Choroid plexus epithelial cell (primary cell): ENCODE measurements at regions not wholly inside any gene's neighbourhood (a gene's known extent, or its start where the extent isn't known, plus 50 kb on each side); places are given as distances from the start of the nearest gene placed in this dataset.
"Not testable (repeated sequence)": the region's sequence is repeated elsewhere in the genome, so short reads cannot be mapped to it uniquely, and the experiment has no call there.

Experiments
- DNase-seq: peaks from one replicate; pipeline ENCODE4 v3.0.0-alpha.2; 2010; ENCODE audit warnings: low read depth
- H3K4me3 ChIP-seq: 2 replicates; pipeline ENCODE4 v1.5.1; 2011; ENCODE audit warnings: low read depth, mild to moderate bottlenecking, control low read depth, low read length, moderate library complexity
- TF ChIP-seq, protein P1 (sequence below): conservative IDR thresholded peaks from 2 replicates; pipeline ENCODE4 v1.5.1; 2011; ENCODE audit warnings: low read depth, mild to moderate bottlenecking, control low read depth, inconsistent platforms, low read length, moderate library complexity

DNA sequence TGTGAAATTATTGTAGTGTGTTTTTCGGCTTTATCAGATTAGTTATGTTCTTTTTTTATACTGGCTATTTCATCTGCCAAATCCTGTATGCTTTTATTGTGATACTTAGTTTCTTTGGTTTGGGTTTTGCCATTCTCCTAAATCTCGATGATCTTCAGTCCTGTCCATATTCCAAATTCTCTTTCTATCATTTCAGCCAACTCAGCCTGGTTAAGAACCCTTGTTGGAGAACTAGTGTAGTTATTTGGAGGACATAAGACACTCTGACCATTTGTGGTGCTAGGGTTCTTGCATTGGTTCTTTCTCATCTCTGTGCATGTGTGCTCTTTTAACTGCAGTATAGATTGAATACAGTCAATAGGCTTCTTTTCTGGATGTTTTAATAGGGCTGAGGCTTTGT is 187.0 kb upstream of the CCNH start:
- no peak overlapping the region for H3K4me3 ChIP-seq
- DNase-seq = no peak
- TF ChIP-seq, protein P1, sequence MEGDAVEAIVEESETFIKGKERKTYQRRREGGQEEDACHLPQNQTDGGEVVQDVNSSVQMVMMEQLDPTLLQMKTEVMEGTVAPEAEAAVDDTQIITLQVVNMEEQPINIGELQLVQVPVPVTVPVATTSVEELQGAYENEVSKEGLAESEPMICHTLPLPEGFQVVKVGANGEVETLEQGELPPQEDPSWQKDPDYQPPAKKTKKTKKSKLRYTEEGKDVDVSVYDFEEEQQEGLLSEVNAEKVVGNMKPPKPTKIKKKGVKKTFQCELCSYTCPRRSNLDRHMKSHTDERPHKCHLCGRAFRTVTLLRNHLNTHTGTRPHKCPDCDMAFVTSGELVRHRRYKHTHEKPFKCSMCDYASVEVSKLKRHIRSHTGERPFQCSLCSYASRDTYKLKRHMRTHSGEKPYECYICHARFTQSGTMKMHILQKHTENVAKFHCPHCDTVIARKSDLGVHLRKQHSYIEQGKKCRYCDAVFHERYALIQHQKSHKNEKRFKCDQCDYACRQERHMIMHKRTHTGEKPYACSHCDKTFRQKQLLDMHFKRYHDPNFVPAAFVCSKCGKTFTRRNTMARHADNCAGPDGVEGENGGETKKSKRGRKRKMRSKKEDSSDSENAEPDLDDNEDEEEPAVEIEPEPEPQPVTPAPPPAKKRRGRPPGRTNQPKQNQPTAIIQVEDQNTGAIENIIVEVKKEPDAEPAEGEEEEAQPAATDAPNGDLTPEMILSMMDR = no peak

DNA sequence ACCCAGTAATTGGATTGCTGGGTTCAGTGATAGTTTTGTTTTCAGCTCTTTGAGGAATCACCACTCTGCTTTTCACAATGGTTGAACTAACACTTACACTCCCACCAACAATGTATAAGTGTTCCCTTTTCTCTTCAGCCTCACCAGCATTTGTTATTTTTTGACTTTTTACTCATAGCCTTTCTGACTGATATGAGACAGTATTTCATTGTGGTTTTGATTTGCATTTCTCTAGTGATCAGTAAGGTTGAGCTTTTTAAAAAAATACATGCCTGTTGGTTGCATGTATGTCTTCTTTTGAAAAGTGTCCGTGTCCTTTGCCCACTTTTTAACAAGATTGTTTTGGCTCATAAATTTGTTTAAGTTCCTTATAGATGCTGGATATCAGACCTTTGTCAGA is 185.7 kb upstream of the CCNH start:
- no peak for DNase-seq
- TF ChIP-seq, protein P1 = no peak
- no peak overlapping the region for H3K4me3 ChIP-seq

DNA sequence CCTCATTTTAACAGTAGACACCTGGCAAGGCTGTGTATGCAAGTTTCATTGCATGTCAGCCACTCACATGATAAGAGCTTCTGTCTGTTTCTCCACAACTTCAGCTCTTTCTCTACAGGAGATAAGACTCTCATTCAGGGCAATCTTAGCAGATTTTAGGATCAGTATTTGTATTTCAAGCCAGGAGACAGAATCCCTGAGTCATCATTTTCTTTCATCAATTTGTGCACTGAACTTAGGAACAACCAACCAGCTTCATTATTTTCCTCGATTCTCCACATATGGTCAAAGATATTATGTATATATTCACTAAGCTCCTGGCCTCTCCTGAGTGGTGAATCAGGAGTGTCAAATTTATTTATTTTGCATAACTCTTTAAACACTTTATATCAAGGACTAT is 181.8 kb upstream of the CCNH start:
- TF ChIP-seq, protein P1 = no peak
- H3K4me3 ChIP-seq = no peak overlapping the region
- no peak for DNase-seq

DNA sequence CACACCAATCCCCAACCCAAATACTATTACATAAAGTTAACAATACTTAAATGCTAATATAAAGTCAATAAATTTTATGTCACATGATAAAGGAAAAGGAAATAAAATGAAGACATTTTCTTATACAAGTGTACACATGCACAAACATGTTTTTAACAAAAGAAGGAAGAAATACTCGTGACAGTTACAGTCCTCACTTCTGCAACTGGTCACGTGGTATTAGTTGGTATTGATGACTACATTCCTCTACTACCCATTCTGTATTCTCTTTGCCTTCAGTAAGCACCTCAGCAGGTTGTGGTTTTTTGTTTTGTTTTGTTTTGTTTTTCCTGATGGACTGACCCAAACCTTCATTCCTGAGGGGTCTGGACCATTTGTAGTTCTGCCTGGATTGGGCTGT is 176.9 kb upstream of the CCNH start:
- H3K4me3 ChIP-seq = no peak overlapping the region
- DNase-seq = no peak
- TF ChIP-seq, protein P1 = no peak

DNA sequence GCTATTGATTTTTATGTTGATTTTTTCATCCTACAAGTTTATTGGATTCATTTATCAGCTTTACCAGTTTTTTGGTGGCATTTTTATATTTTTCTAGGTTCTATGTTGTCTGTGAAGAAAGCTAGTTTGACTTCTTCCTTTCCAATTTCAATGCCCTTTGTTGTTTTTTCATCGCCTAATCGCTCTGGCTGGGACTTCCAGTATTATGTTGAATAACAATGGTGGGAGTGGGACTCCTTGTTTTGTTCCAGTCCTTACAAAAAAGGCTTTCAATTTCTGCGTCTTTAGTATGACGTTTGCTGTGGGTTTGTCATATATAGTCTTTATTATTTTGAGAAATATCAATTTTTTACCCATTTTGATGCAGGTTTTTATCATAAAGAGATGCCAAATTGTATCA is 175.6 kb upstream of the CCNH start:
- DNase-seq = no peak
- no peak overlapping the region for H3K4me3 ChIP-seq
- TF ChIP-seq, protein P1 = no peak

DNA sequence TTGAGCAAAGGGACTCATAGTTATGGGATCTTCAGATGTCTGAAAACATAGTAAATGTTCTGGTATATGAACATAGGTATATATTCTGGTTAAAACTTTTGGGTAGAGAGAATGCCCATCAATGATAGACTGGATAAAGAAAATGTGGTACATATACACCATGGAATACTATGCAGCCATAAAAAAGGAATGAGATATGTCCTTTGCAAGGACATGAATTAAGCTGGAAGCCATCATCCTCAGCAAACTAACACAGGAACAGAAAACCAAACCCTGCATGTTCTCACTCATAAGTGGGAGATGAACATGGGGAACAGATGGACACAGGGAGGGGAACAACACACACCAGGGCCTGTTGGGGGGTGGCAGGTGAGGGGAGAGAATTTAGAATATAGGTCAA is 171.0 kb upstream of the CCNH start:
- not testable (repeated sequence) for H3K4me3 ChIP-seq, DNase-seq

DNA sequence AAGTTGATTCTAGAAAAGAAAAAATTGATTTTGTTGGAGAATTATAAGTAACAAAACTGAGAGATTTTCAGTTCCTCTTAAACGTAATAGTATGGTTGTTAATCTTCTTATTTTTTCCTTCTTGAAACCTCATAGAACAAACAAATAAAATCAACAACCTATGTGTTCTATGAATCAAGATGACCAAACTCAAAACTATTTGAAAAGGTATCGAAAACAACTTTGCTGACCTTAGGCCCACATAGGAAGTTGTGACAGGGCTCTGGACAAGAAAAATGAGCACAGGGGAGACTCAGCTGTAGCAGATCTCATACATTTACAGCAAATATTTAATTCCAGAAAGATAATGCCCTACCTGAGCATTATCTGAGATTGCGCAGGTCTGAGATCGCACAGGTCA is 169.4 kb upstream of the CCNH start:
- no peak overlapping the region for H3K4me3 ChIP-seq
- no peak for DNase-seq
- TF ChIP-seq, protein P1 = no peak

DNA sequence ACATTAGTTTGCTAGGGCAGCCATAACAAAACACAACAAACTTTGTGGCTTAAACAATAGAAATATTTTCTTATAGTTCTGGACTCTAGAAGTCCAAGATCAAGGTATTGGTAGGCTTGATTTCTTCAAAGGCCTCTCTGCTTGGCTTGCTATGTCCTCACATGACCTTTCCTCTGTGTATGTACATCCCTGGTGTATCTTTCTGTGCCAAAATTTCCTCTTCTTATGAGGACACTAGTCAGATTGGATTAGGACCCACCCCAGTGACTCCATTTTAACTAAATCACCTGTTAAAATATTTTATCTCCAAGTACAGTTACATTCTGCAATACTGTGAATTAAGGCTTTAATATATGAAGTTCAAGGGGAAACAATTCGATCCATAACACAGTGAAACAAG is 168.9 kb upstream of the CCNH start:
- TF ChIP-seq, protein P1 = no peak
- no peak for DNase-seq
- no peak overlapping the region for H3K4me3 ChIP-seq
